ENCODE measurements at regions not wholly inside any gene's neighbourhood (a gene's known extent, or its start where the extent isn't known, plus 50 kb on each side); places are given as distances from the start of the nearest gene placed in this dataset.

DNA sequence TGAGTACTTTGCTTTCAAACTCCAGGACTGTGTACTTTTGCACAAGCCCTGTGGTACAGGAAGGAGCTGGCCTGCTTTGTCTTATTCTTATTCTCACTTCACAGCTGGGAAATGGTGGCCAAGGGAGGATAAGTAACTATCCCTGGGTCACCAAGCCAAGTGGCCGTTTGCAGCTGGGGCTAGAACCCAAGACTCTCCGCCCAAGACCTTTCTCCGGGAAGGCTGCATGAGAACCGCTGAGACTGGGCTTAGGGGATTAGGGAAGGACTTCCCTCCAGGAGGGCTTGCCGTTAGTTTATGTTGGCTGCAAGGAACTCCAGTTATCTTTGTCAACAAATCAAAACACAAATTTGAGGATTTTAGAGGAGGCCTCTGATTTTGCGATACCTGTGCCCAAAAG lies 109.5 kb upstream of the ADRA1D start:
- no peak overlapping the region for H3K4me2 ChIP-seq (ENCODE audit: insufficient read depth, insufficient read length, low read length)
- H4K8ac ChIP-seq (replicated peaks; ENCODE audit: insufficient read length, low read depth, low read length): no peak overlapping the region
- TF ChIP-seq, protein P1, sequence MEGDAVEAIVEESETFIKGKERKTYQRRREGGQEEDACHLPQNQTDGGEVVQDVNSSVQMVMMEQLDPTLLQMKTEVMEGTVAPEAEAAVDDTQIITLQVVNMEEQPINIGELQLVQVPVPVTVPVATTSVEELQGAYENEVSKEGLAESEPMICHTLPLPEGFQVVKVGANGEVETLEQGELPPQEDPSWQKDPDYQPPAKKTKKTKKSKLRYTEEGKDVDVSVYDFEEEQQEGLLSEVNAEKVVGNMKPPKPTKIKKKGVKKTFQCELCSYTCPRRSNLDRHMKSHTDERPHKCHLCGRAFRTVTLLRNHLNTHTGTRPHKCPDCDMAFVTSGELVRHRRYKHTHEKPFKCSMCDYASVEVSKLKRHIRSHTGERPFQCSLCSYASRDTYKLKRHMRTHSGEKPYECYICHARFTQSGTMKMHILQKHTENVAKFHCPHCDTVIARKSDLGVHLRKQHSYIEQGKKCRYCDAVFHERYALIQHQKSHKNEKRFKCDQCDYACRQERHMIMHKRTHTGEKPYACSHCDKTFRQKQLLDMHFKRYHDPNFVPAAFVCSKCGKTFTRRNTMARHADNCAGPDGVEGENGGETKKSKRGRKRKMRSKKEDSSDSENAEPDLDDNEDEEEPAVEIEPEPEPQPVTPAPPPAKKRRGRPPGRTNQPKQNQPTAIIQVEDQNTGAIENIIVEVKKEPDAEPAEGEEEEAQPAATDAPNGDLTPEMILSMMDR (conservative IDR thresholded peaks at IDR 0.05): no peak
- H3K27ac Mint-ChIP-seq: no peak overlapping the region
- no peaks in the 10 kb centered on the region for H3K36me3 Mint-ChIP-seq (ENCODE audit: insufficient read depth in 1 of 3, low read depth in 3 of 3)
- H3K27ac ChIP-seq (ENCODE audit: insufficient read length, low read depth, low read length): no peak overlapping the region
- no peak overlapping the region for H2AK5ac ChIP-seq (ENCODE audit: insufficient read length, low read length)
- H2BK12ac ChIP-seq (ENCODE audit: insufficient read length, low read depth, low read length): no peak overlapping the region
- no peak overlapping the region for H3K4ac ChIP-seq (ENCODE audit: low read depth, low read length)
- no peak overlapping the region for H4K91ac ChIP-seq (ENCODE audit: insufficient read length, low read depth, low read length)
- no peak overlapping the region for H2BK15ac ChIP-seq (ENCODE audit: low read depth, low read length)
- no peak overlapping the region for H3K4me3 Mint-ChIP-seq
- H2BK20ac ChIP-seq (ENCODE audit: low read depth, low read length, poor library complexity, severe bottlenecking): no peak overlapping the region
- no peak overlapping the region for H3T11ph ChIP-seq (ENCODE audit: low read length)
- H3K27me3 ChIP-seq (ENCODE audit: insufficient read depth, low read length): no peaks in the 10 kb centered on the region
- H3K23ac ChIP-seq (ENCODE audit: insufficient read length, low read depth, low read length): no peak overlapping the region
- DNase-seq: no peak
- H3K9me3 Mint-ChIP-seq: peaks cover 0 to under 1% of the 10 kb centered on the region in 2 experiments; a peak in 1 of 5 replicates
- WGBS (ENCODE audit: extremely low coverage, insufficient read length, low lambda C conversion rate): no CpG with 5 or more reads among the region's 6 CpGs
- H3K9ac ChIP-seq (ENCODE audit: extremely low read depth, insufficient read length, low read length): no peak overlapping the region
- H2AFZ ChIP-seq (ENCODE audit: low read length): no peak overlapping the region
- no peak overlapping the region for H3K56ac ChIP-seq (ENCODE audit: insufficient read length, low read depth, low read length)
- no peak overlapping the region for H3K14ac ChIP-seq (ENCODE audit: insufficient read depth, low read length)
- no peaks in the 10 kb centered on the region; the same call in 1 of the 2 replicates for H3K79me2 ChIP-seq (ENCODE audit: insufficient read depth, low read length)
- no peaks in the 10 kb centered on the region for H3K79me1 ChIP-seq (ENCODE audit: insufficient read depth, low read depth, low read length, poor library complexity, severe bottlenecking)
- H3K4me1 Mint-ChIP-seq: peaks cover 4 to 9% of the 10 kb centered on the region in 2 experiments
- no peaks in the 10 kb centered on the region for H3K9me3 ChIP-seq (ENCODE audit: control insufficient read depth, low read depth, low read length)
- no peaks in the 10 kb centered on the region for H4K20me1 ChIP-seq (ENCODE audit: control insufficient read depth, insufficient read depth, insufficient read length)
- H3K18ac ChIP-seq (ENCODE audit: insufficient read length, low read depth, low read length): no peak overlapping the region
- no peaks in the 10 kb centered on the region for H3K23me2 ChIP-seq (ENCODE audit: insufficient read length, low read depth, low read length, poor library complexity, severe bottlenecking)
- no peak overlapping the region for H2BK5ac ChIP-seq (ENCODE audit: insufficient read length, low read length)
- H3K27me3 Mint-ChIP-seq (ENCODE audit: low read depth): peaks cover 5% of the 10 kb centered on the region
- no peak overlapping the region for H4K5ac ChIP-seq (ENCODE audit: insufficient read length, low read depth, low read length)
- no peak overlapping the region for H2BK120ac ChIP-seq (ENCODE audit: low read depth, low read length, poor library complexity, severe bottlenecking)
- no peaks in the 10 kb centered on the region for H3K4me1 ChIP-seq (ENCODE audit: insufficient read depth, low read length)

Measured in H9 (cell line).